ENCODE measurements at regions not wholly inside any gene's neighbourhood (a gene's known extent, or its start where the extent isn't known, plus 50 kb on each side); places are given as distances from the start of the nearest gene placed in this dataset.

- no peak overlapping the region for H2BK12ac ChIP-seq (ENCODE audit: insufficient read length, low read depth, low read length)
- H4K91ac ChIP-seq (ENCODE audit: insufficient read length, low read depth, low read length) = no peak overlapping the region
- no peak overlapping the region for H3K23ac ChIP-seq (ENCODE audit: insufficient read length, low read depth, low read length)
- no peak overlapping the region for H3K4me3 Mint-ChIP-seq
- no peak overlapping the region for H3K56ac ChIP-seq (ENCODE audit: insufficient read length, low read depth, low read length)
- H3K4me2 ChIP-seq (ENCODE audit: insufficient read depth, insufficient read length, low read length) = no peak overlapping the region
- no peak overlapping the region for H3T11ph ChIP-seq (ENCODE audit: low read length)
- no peak overlapping the region for H3K27ac ChIP-seq (ENCODE audit: insufficient read length, low read depth, low read length)
- no peaks in the 10 kb centered on the region for H3K9me3 ChIP-seq (ENCODE audit: control insufficient read depth, low read depth, low read length)
- H3K27me3 Mint-ChIP-seq (ENCODE audit: low read depth) = peaks cover 12% of the 10 kb centered on the region
- H4K8ac ChIP-seq (replicated peaks; ENCODE audit: insufficient read length, low read depth, low read length) = no peak overlapping the region
- H2BK15ac ChIP-seq (ENCODE audit: low read depth, low read length) = no peak overlapping the region
- no peak overlapping the region for H3K18ac ChIP-seq (ENCODE audit: insufficient read length, low read depth, low read length)
- H3K9me3 Mint-ChIP-seq = no peaks in the 10 kb centered on the region; a peak in 1 of 5 replicates
- H3K4me1 Mint-ChIP-seq = peaks cover 17 to 22% of the 10 kb centered on the region in 2 experiments
- no peak overlapping the region for H3K27ac Mint-ChIP-seq
- TF ChIP-seq CTCF (conservative IDR thresholded peaks at IDR 0.05) = no peak
- no peak overlapping the region for H2BK20ac ChIP-seq (ENCODE audit: low read depth, low read length, poor library complexity, severe bottlenecking)
- no peaks in the 10 kb centered on the region for H3K4me1 ChIP-seq (ENCODE audit: insufficient read depth, low read length)
- no peaks in the 10 kb centered on the region for H3K36me3 Mint-ChIP-seq (ENCODE audit: insufficient read depth in 1 of 3, low read depth in 3 of 3)
- H3K27me3 ChIP-seq (ENCODE audit: insufficient read depth, low read length) = no peaks in the 10 kb centered on the region; the same call in 1 of the 2 replicates
- no peaks in the 10 kb centered on the region for H3K79me2 ChIP-seq (ENCODE audit: insufficient read depth, low read length)
- no peak overlapping the region for H2AFZ ChIP-seq (ENCODE audit: low read length)
- no peak for DNase-seq
- H2BK5ac ChIP-seq (ENCODE audit: insufficient read length, low read length) = no peak overlapping the region
- no peak overlapping the region for H3K4ac ChIP-seq (ENCODE audit: low read depth, low read length)
- H3K14ac ChIP-seq (ENCODE audit: insufficient read depth, low read length) = no peak overlapping the region
- H3K9ac ChIP-seq (ENCODE audit: extremely low read depth, insufficient read length, low read length) = no peak overlapping the region
- H2BK120ac ChIP-seq (ENCODE audit: low read depth, low read length, poor library complexity, severe bottlenecking) = no peak overlapping the region
- H4K20me1 ChIP-seq (ENCODE audit: control insufficient read depth, insufficient read depth, insufficient read length) = no peaks in the 10 kb centered on the region
- H3K79me1 ChIP-seq (ENCODE audit: insufficient read depth, low read depth, low read length, poor library complexity, severe bottlenecking) = no peaks in the 10 kb centered on the region
- no peaks in the 10 kb centered on the region for H3K23me2 ChIP-seq (ENCODE audit: insufficient read length, low read depth, low read length, poor library complexity, severe bottlenecking)
- H4K5ac ChIP-seq (ENCODE audit: insufficient read length, low read depth, low read length) = no peak overlapping the region
- H2AK5ac ChIP-seq (ENCODE audit: insufficient read length, low read length) = no peak overlapping the region
These were observed 204.0 kb downstream of the ARL4C start for GRCh38 chr2:234292962-234293243.

All from H9 (cell line).